Activated CD8-positive, alpha-beta memory T cell treated with anti-CD3 and anti-CD28 coated beads, Interleukin-2, amount 50 U/mL, for 24 hours (primary cell): ENCODE measurements at regions not wholly inside any gene's neighbourhood (a gene's known extent, or its start where the extent isn't known, plus 50 kb on each side); places are given as distances from the start of the nearest gene placed in this dataset.
A peak's percentile ranks its signal among the peaks of the same experiment; 100 is the strongest.
"Not testable (repeated sequence)": the region's sequence is repeated elsewhere in the genome, so short reads cannot be mapped to it uniquely, and the experiment has no call there.

Experiments
- DNase-seq: peaks from one replicate; pipeline ENCODE4 v3.0.0-alpha.2; 2020; ENCODE audit errors: extremely low read depth

DNA sequence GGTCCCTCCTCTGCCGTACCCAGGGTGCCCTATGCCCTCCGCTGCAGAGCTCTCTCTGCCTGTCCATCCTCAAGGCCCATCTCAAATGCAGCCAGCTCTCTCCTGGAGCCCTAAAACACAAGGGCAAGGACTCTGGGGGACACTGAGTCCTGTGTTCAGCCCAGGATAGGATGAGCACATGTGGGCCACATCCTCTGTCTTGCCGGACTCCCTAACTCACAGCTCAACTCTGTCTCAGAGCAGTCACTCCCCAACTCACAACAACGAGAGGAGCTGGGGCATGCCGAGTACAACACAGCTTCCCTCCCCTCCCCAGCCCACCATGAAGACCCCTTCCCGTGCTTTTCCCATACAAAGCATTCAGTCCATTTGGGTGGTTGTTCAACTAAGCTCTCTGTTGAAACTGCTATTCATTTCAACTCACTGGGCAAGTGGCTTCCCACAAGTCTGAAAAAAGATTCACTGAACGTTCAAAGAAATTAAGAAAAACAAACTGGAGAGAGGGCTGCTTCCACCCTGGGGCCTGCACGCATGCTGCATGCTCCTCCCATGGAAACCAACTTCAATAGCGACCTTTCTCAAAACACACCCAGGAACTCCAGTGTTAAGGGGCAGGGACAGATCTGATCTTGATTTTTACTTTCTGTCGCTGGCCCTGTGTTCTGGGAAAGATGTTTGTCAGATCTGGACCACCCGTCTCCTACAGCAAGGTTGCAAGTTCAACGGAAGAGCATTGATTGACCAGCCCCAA is 124.3 kb upstream of the IGF1R start:
- DNase-seq: no peak

GRCh38 chr15:98524838-98525660 is 123.3 kb upstream of the IGF1R start:
- no peak for DNase-seq

DNA sequence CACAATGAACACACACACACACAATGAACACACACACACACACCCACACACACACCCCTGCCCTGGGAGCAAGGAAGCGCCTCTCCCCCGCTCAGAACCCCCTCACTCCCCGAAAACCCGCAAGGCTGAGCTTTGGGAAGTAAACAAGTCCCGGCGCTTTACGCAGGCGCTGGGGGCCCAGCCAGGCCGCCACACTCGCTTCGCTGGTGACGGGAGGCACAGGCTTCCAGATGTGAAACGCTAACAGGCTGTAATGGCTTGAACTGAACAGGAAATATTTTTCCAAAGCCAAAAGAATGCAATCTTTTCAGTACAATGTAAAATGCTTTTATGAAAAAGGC is 122.7 kb upstream of the IGF1R start:
- DNase-seq: no peak

DNA sequence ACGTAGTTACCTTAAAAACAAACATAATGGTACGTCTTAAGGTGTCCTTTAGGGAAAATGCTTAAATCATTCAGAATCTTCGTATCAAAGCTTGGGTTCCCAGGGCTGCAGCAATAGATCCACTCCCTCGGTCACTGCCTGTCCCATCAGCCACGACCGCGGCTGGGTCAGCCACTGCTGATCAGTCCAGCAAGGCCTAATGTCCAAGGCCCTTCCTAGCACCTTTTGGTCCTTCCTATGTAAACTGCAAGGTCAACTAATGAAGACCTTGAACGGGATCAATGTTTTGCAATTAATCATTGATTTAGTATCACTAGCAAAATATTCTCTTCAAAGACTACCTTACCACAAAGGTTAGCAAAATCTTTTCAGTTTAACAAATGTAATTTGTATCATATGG is 122.2 kb upstream of the IGF1R start:
- DNase-seq: no peak

DNA sequence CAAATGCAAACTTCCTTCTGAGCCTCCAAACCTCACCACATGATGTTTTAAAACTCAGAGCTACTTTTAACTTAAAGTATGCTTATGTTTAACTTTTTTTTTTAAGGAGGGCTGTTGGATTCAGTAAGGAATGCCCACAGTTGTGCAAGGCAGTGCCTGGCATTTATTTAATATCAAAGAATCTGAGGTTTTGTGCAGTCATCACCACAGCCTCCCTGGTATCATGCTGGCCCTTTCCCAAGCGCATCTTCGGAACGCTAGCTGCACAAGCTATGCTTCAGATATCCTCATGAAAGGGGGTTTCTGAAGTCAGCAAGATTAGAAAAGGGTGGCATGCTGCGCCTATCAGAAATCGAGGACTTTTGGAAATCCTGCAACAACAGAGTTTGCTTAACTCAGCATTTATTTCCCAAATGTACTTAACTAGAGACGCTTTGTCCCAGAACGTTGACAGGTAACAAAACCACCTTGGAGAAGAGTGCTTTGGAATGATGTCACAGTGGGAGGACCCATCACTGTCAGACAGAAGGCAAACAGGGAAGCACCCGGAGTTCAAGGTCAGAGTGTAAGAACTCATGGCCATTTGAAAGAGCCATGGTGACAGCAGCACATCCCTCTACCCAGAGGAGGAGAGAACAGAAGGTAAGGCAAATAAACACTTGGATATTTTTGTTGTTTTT is 120.2 kb upstream of the IGF1R start:
- DNase-seq: no peak

DNA sequence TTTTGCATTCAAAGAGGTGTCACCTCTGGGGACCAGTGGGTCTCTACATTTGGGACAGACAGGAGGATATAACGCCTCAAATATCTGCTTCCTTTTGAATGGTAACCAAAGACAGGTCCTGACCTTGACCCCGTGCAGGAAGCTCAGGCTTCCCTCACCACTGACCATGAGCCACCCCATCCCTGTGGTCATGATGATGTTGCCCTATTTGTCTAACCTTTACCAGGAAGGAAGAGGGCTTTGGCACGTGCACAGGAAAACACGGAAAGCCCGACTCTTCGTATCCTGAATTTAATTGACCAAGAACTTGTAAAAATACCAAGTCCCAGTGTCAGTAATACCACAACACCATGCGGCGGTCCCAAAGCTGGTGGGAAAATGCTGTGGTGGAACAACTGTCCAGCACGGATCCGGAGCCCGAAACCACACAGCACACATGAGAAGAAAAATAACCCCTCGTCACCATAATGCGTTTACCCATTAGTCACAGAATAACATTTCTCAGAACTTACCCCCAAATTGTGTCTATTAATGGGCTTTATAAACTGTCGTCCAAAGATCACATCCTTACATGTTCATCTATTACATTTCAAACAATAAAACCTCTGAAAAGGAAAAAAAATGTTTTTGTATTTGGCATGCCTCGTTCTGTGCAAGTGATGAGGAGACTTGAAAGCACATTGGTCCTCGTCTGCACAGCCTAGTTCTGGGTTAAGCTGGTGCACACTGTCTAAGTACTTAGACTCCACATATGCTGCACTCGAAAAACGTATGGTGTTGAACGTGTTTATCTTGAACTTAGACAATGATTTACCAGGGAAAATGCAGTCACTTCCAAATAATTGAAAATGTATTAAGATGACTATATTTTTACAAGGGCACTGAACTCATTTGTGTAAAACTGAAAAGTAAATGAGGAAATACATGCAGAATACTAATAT is 118.9 kb upstream of the IGF1R start:
- no peak for DNase-seq

DNA sequence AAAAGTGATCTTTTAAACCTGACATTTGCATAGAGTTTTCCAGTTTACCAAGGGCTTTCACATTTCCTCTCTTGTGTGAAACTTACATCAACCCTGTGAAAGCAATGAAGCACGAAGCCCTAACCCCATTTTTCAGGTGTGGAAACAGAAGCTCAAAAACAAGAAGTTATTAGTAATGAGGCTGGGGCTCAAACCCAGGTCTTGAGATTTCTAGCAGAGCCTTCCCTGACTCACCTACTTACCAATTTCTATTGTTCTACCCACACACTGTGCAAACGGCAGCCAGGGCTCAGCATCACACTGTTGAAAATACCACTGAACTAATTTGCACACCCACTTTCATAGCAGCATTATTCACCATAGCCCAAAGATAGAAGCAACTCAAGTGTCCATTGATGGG is 117.8 kb upstream of the IGF1R start:
- DNase-seq: no peak

DNA sequence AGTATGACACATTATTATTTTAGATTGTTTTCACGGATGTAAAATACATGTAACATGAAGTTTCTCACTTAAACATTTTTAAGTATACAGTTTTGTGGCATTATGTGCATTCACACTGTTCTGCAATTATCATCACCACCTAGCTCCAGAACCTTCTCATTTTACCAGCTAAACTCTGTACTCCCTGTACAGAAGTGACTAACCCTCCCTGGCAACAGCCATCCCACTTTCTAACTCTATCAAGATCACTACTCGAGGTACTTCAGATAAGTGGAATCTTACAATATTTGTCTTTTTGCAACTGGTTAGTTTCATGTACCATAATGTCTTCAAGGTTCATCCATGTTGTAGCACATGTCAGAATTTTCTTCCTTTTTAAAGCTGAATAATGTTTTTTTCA is 116.3 kb upstream of the IGF1R start:
- DNase-seq: no peak

GRCh38 chr15:98536976-98537375 is 111.4 kb upstream of the IGF1R start:
- no peak for DNase-seq

DNA sequence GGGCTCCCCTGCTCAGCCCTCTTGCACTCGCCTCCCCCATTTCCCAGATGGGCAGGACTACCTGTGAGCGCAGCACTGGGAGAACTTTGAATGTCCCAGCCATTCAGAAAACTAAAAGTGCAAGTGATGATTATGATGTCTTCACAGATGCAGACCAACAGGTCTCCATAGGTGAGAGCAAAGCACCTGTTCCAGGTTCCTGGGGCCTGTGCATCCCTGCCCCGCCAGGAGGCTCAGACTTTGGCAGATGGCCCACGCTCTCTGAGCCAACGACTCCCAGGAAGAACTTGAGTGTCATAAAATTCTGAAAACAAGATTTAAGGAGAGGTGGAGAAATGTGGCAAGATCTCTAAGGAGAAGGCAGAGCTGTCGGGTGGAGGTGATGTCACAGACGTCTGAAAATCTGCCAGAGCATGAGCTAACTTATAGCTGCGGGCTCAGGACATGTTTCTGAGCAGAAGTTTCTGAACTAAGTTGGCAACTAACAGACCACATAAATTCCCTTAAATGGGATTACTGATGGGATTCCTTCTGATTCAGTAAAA is 110.8 kb upstream of the IGF1R start:
- DNase-seq: no peak

- DNase-seq: no peak
Measured at GRCh38 chr15:98541519-98541918, 106.8 kb upstream of the IGF1R start.

GRCh38 chr15:98543237-98543636 is 105.1 kb upstream of the IGF1R start:
- DNase-seq: no peak

DNA sequence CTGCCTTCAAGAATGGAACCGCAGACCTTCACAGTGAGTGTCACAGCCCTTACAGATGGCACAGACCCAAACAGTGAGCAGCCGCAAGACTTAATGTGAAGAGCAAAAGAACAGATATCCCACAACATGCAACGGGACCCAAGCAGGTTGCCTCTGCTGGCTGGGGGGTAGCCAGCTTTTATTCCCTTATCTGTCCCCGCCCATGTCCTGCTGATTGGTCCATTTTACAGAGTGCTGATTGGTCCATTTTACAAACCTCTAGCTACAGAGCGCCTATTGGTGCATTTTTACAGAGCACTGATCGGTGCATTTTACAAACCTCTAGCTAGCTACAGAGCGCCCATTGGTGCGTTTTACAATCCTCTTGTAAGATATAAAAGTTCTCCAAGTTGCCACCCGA is 102.0 kb upstream of the IGF1R start:
- DNase-seq: no peak

DNA sequence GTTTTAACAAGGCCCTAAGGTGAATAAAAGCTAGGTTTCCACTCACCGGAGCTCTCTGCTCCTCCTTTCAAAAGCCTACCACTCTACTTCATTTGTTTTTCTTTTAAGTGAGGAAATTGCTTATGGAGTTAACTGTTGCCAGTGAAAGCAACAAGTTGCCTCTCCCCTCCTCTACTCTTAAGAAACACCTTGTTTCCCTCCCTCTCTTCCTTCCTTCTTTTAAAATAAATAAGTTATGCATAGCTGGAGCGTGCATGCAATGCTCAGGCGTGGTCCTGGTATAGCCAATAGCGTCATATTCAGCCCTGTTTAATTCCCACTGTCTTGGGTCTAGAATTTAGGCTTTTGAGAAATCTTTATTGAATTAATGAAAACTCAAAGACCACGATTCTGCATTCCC is 101.1 kb upstream of the IGF1R start:
- DNase-seq: no peak

DNA sequence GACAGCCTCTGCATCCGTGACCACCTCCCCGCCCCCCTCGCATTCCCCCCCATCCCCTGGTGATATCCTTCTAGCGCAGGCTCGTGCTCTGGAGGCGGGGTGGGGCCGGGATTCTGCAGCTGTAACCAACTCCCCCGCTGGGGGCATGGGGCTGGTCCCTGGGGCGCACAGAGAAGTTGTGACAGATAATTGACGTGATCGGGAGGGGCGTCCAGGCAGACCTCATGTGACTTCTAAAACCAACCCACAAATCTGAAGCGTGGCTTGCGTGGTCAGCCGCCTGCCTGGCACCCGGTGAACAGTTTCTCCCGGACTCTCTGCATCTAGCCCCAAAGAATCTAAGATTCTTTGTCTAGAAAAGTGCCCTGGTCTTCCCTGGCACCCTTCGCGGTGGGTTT is 100.6 kb upstream of the IGF1R start:
- DNase-seq: no peak

- peak; percentile 8 for DNase-seq
Measured at GRCh38 chr15:98548139-98548971, 100.0 kb upstream of the IGF1R start.

- DNase-seq: no peak
Measured at GRCh38 chr15:98549003-98549402, 99.3 kb upstream of the IGF1R start.

- no peak for DNase-seq
Measured at GRCh38 chr15:98549741-98550140, 98.6 kb upstream of the IGF1R start.

DNA sequence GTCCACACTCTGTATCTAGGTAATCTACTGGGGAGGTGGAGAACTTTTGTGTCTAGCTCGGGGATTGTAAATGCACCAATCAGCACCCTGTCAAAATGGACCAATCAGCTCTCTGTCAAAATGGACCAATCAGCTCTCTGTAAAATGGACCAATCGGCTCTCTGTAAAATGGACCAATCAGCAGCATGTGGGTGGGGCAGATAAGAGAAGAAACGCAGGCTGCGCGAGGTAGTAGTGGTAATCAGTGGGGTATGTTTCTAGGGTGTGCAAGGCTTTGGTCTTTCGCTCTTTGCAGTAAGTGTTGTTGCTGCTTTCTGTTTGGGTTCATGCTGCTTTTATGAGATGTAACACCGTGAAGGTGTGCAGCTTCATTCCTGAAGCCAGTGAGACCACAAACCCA is 98.0 kb upstream of the IGF1R start:
- not testable (repeated sequence) for DNase-seq

- no peak for DNase-seq
Measured at GRCh38 chr15:98551936-98552562, 96.3 kb upstream of the IGF1R start.
